CD4-positive, alpha-beta T cell (primary cell): ENCODE measurements at regions not wholly inside any gene's neighbourhood (a gene's known extent, or its start where the extent isn't known, plus 50 kb on each side); places are given as distances from the start of the nearest gene placed in this dataset.

Experiments used
- ATAC-seq: fragments of 200-7000 bp; cut with Tn5 transposase; one replicate; pipeline ENCODE4 v1.10.0; 2022; ENCODE audit warnings: mild to moderate bottlenecking; ENCODE audit not compliant: poor library complexity
- CTCF ChIA-PET: fragments of 350-600 bp; sonication (Branson Sonifier 250); formaldehyde crosslinking; loops from one replicate; lab custom pipeline; 2021; ENCODE audit warnings: antibody characterized with exemption, inconsistent platforms; lab: Charles Lee
- POLR2A ChIA-PET: fragments of 350-600 bp; sonication (Branson Sonifier 250); formaldehyde crosslinking; loops from one replicate; lab custom pipeline; 2021; ENCODE audit warnings: antibody characterized with exemption, inconsistent platforms; lab: Charles Lee
- DNase-seq, 14 experiments: peaks; one replicate each; pipeline ENCODE4 v3.0.0-alpha.2; 2013 to 2020; ENCODE audit warnings: mixed read lengths in 2 of 14
- H3K27ac ChIP-seq, 2 donors: one replicate each; pipeline versions ENCODE4 v1.5.1 to v1.7.0; 2013; ENCODE audit warnings: low read length in 2 of 2, low read depth in 1 of 2, mild to moderate bottlenecking in 1 of 2
- H3K27me3 ChIP-seq, 2 experiments: 1 replicate in 1 of 2; 2 replicates in 1 of 2; pipeline versions ENCODE4 v1.6.1 to v1.7.0; 2013; ENCODE audit warnings: low read length in 2 of 2, control low read depth in 1 of 2, mild to moderate bottlenecking in 1 of 2, moderate library complexity in 1 of 2; ENCODE audit not compliant: insufficient read depth in 2 of 2, control insufficient read depth in 1 of 2
- H3K36me3 ChIP-seq: one replicate; pipeline ENCODE4 v1.6.1; 2013; ENCODE audit warnings: low read length, control low read depth; ENCODE audit not compliant: insufficient read depth
- H3K4me1 ChIP-seq: one replicate; pipeline ENCODE4 v1.6.1; 2013; ENCODE audit warnings: low read length, control low read depth; ENCODE audit not compliant: insufficient read depth
- H3K4me3 ChIP-seq: one replicate; pipeline ENCODE4 v1.5.1; 2013; ENCODE audit warnings: mild to moderate bottlenecking, low read length, moderate library complexity
- H3K9me3 ChIP-seq, 2 experiments: 1 replicate in 1 of 2; 2 replicates in 1 of 2; pipeline versions ENCODE4 v1.6.1 to v1.7.0; 2013; ENCODE audit warnings: low read length in 2 of 2, mild to moderate bottlenecking in 2 of 2, control low read depth in 1 of 2, moderate library complexity in 1 of 2; ENCODE audit not compliant: control insufficient read depth in 1 of 2, insufficient read depth in 1 of 2
- H3K27ac Mint-ChIP-seq: one replicate; pipeline ENCODE4 v1.8.0; 2020; ENCODE audit warnings: mixed read lengths
- H3K27me3 Mint-ChIP-seq: one replicate; pipeline ENCODE4 v1.8.0; 2021; ENCODE audit warnings: mixed read lengths
- H3K36me3 Mint-ChIP-seq: one replicate; pipeline ENCODE4 v1.8.0; 2021; ENCODE audit warnings: low read depth, mixed read lengths
- H3K4me1 Mint-ChIP-seq: one replicate; pipeline ENCODE4 v1.8.0; 2021; ENCODE audit warnings: low read depth, mixed read lengths
- H3K4me3 Mint-ChIP-seq: one replicate; pipeline ENCODE4 v1.8.0; 2020; ENCODE audit warnings: mild to moderate bottlenecking, mixed read lengths
- H3K9me3 Mint-ChIP-seq: one replicate; pipeline ENCODE4 v1.8.0; 2020; ENCODE audit warnings: mixed read lengths
- intact Hi-C, 2 experiments: fragments of 100-400 bp; cut with DNase I in 1 of 2; cut with micrococcal nuclease in 1 of 2; formaldehyde crosslinking; loops; one replicate each; pipeline versions ENCODE4 v1.15.1 to v1.9.0; 2023 to 2025; cut with DNase I, micrococcal nuclease
- TF ChIP-seq, protein P1 (sequence below): fragments of 200-600 bp; IDR thresholded peaks from one replicate; pipeline ENCODE4 v1.8.0; 2022; ENCODE audit warnings: antibody characterized with exemption, mild to moderate bottlenecking

DNA sequence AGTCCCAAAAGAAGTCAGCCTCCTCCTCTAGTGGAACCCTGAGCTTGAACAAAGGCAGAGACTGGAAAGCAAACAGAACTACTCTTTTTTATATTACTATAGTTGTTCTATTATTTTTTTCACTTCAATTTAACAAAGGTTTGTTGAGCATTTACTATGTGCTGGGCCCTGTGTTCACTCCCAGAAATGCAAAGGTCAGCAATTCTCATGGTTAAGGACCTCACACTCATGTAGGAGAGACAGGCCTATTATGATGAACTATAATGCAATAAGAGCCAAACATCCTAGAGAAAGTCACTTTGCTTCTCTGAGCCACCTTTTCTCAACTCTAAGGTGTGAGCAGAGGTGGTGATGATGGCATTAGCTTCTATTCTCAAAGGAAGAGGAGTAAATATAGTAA, 82.1 kb upstream of the ARHGEF3 start:
- peaks cover 32% of the 10 kb centered on the region for H3K36me3 Mint-ChIP-seq
- Histone ChIP-seq H3K27ac (no peak overlapping the region), H3K9me3 (no peaks in the 10 kb centered on the region), H3K27me3 (no peaks in the 10 kb centered on the region), H3K4me3 (no peak overlapping the region), H3K36me3 (peaks cover 16% of the 10 kb centered on the region), H3K4me1 (peaks cover 49% of the 10 kb centered on the region)
- CTCF ChIA-PET = interaction anchor here (1.0 to 1.2 kb wide), 3 partner anchors 16 to 85 kb away, joined by 3 read pairs; no protein-coding TSS in a partner anchor
- H3K4me1 Mint-ChIP-seq = peaks cover 77% of the 10 kb centered on the region
- ATAC-seq (no peak), DNase-seq (no peak)
- POLR2A ChIA-PET = interaction anchor here (0.7 to 2.2 kb wide), 3 partner anchors 12 to 33 kb away, joined by 3 to 9 read pairs (median 3); no protein-coding TSS in a partner anchor
- H3K27ac Mint-ChIP-seq = peak overlapping the region; percentile 83
- intact Hi-C loops = no loop called here
- no peaks in the 10 kb centered on the region for H3K9me3 Mint-ChIP-seq
- TF ChIP-seq, protein P1, sequence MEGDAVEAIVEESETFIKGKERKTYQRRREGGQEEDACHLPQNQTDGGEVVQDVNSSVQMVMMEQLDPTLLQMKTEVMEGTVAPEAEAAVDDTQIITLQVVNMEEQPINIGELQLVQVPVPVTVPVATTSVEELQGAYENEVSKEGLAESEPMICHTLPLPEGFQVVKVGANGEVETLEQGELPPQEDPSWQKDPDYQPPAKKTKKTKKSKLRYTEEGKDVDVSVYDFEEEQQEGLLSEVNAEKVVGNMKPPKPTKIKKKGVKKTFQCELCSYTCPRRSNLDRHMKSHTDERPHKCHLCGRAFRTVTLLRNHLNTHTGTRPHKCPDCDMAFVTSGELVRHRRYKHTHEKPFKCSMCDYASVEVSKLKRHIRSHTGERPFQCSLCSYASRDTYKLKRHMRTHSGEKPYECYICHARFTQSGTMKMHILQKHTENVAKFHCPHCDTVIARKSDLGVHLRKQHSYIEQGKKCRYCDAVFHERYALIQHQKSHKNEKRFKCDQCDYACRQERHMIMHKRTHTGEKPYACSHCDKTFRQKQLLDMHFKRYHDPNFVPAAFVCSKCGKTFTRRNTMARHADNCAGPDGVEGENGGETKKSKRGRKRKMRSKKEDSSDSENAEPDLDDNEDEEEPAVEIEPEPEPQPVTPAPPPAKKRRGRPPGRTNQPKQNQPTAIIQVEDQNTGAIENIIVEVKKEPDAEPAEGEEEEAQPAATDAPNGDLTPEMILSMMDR = no peak
- H3K27me3 Mint-ChIP-seq = no peaks in the 10 kb centered on the region
- H3K4me3 Mint-ChIP-seq = peak overlapping the region; percentile 20

DNA sequence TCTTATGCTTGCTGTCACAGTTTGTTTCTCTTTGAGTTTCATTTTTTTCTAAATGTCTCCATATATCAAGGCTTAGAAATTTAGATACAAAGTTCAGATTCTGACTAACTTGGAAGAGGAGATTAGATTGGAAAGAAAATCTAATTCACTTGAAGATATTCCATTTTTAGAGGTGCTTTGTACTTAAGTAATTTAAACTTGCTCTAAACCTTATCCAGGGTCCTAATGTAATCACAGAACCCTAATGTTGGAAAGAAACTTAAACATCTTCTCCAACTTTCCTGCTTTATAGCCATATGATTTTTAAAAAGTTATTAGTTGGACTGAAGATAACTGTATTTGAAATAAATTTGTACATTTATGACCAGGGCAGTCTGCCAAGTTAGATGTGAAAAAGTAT, 81.1 kb upstream of the ARHGEF3 start:
- DNase-seq (no peak), ATAC-seq (no peak)
- ChIA-PET POLR2A (no interaction called here), CTCF (interaction anchor here (1.0 kb wide), 1 partner anchor 84 kb away, joined by 3 read pairs; no protein-coding TSS in a partner anchor)
- Histone ChIP-seq H3K36me3 (peaks cover 16% of the 10 kb centered on the region), H3K4me3 (no peak overlapping the region), H3K9me3 (no peaks in the 10 kb centered on the region), H3K27me3 (no peaks in the 10 kb centered on the region), H3K27ac (no peak overlapping the region), H3K4me1 (peaks cover 49% of the 10 kb centered on the region)
- Mint-ChIP-seq H3K36me3 (peaks cover 36% of the 10 kb centered on the region), H3K9me3 (no peaks in the 10 kb centered on the region), H3K4me1 (peaks cover 78% of the 10 kb centered on the region), H3K27me3 (no peaks in the 10 kb centered on the region), H3K27ac (peak overlapping the region; percentile 51), H3K4me3 (no peak overlapping the region)
- intact Hi-C loops = no loop called here
- TF ChIP-seq, protein P1 = no peak

DNA sequence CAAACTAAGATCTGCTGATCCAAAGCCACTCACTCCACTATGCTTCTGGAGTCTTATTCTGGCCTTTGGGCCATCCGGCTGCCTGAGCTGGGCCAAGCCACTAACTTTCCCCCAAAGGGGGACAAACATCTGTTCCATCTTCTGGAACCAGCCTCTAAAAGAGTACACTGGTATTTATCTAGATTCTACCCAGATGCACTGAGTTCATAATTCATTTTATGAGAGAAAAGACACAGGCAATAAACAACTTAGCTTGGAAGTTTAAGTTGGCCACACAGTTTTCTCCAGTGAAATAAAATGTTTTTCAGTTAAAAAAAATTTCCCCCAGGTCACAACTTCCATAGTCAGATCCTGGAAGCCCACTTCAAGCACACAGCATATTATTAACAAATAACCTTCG, 80.1 kb upstream of the ARHGEF3 start:
- peaks cover 76% of the 10 kb centered on the region for H3K4me1 Mint-ChIP-seq
- TF ChIP-seq, protein P1 = no peak
- DNase-seq (no peak), ATAC-seq (no peak)
- Histone ChIP-seq H3K27me3 (no peaks in the 10 kb centered on the region), H3K4me3 (no peak overlapping the region), H3K36me3 (peaks cover 16% of the 10 kb centered on the region), H3K4me1 (peaks cover 43% of the 10 kb centered on the region), H3K27ac (no peak overlapping the region), H3K9me3 (no peaks in the 10 kb centered on the region)
- H3K9me3 Mint-ChIP-seq = no peaks in the 10 kb centered on the region
- no peaks in the 10 kb centered on the region for H3K27me3 Mint-ChIP-seq
- H3K27ac Mint-ChIP-seq = peak overlapping the region; percentile 87
- POLR2A ChIA-PET = no interaction called here
- intact Hi-C loops = no loop called here
- peaks cover 37% of the 10 kb centered on the region for H3K36me3 Mint-ChIP-seq
- H3K4me3 Mint-ChIP-seq = no peak overlapping the region
- CTCF ChIA-PET = interaction anchor here (0.6 to 1.0 kb wide), 2 partner anchors 29 to 48 kb away, joined by 3 to 4 read pairs; no protein-coding TSS in a partner anchor
